Activated CD4-positive, alpha-beta T cell treated with anti-CD3 and anti-CD28 coated beads, Interleukin-2, Interleukin-4, amounts not matched to agents 100 ng/mL and 50 ng/mL, durations not matched to agents 16 hours and 8 hours (primary cell): ENCODE measurements at regions not wholly inside any gene's neighbourhood (a gene's known extent, or its start where the extent isn't known, plus 50 kb on each side); places are given as distances from the start of the nearest gene placed in this dataset.

Experiments
- DNase-seq: peaks from one replicate; pipeline ENCODE4 v3.0.0-alpha.2; 2020; ENCODE audit warnings: low spot score

DNA sequence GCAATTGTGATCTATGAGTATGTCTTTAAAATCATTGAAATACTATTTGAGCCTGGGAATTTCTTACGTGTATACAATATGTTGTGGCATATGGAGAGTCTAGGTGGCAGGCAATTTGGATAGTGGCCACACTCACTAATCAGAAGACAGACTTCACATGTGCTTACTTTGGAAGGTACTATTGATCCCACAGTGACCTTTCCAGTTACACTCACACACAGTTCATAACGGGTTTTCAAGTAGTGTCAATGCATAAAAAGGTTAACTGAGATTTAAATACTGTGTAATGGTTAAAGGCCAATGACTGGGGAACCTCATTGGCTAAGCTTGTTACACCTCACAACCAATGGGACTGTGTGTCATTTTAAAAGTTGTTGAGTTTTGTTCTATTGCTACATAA is 783.2 kb downstream of the RPA4 start:
- DNase-seq, result no peak

DNA sequence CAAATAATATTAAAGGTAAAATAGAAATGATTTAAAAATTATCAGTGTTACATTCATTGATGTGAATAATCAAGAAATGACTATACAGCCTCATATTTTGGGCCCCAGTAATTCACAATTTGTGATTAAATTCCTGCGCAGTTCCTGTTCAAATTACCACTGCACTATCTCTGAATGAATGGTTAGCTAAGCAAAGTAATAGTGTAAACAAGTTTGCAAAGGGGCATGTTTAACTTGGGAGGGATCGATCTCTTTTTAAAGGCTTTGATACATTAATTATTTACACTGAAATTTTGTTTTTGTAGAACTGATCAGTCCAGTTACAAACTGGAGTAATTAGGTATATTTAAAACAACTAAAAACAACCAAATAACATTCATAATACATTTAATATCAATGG is 784.4 kb downstream of the RPA4 start:
- no peak for DNase-seq

DNA sequence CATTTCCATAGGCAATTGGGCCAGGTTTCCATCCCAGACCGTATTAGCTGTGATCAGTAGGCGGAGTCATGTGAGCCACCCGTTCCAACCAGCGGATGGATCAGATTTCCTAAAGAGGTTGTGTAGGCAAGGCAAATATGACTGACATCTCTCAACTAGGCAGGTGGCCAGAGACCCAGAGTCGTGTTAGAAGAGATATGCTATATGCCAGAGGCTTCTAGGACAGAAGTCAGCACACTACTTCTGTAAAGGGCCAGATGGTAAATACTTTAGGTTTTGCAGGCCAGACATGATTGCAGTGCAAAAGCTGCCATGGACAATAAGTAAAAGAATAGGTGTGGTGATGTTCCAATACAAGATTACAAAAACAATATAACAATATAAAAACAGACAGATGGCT is 788.4 kb downstream of the RPA4 start:
- DNase-seq, result no peak

GRCh38 chrX:97672608-97673007 is 788.9 kb downstream of the RPA4 start:
- DNase-seq, result no peak

DNA sequence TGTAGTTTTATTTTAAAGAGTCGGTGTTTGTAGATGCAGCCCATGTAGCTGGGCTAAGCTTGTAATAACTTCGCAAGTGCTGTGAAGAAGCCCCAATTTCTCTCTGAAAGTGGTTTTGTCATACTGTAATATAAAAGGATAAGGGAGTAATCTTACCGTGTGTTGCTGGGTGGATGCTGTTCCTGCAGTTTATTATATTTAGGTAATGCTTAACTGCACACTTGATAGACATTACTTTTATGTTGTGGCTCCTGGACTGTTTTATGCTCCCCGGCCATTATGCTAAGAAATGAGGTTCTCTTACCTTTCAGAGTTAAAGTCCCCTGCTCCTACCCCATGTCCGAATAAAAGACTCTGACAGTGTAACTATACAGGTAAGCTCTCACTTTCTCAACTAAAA is 789.4 kb downstream of the RPA4 start:
- DNase-seq, result no peak

GRCh38 chrX:97682991-97683840 is 799.5 kb downstream of the RPA4 start:
- no peak for DNase-seq

- DNase-seq, result peak; percentile 30
These were observed 802.0 kb downstream of the RPA4 start for GRCh38 chrX:97685753-97686152.

DNA sequence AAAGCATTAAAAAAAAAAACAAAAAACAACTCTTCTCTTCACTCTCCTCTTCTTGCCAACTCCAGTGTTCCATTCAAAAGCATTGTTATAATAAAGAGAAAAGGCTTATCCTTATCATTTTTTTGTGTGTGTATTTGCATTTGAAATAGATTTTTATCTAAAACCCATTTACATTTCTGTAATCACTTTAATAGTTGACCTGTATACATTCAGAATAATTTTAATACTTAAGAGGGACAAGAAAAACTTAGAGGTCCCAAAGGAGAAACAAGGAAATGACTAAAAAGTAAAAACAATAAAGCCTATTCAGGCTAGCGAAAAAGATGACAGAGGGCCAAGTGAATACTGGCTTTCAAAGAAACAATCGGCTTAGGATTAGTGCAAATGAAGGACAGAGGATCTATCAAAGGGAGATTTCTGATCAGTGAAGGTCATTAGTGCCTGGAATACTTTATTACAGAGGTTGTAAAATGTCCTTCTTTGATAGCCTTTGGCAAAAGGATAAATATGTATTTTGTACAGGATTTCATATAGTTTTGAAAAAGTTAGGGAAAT is 808.3 kb downstream of the RPA4 start:
- no peak for DNase-seq

- DNase-seq, result no peak
These were observed 808.9 kb downstream of the RPA4 start for GRCh38 chrX:97692575-97692974.

GRCh38 chrX:97700547-97700946 is 816.8 kb downstream of the RPA4 start:
- DNase-seq, result peak; percentile 29

DNA sequence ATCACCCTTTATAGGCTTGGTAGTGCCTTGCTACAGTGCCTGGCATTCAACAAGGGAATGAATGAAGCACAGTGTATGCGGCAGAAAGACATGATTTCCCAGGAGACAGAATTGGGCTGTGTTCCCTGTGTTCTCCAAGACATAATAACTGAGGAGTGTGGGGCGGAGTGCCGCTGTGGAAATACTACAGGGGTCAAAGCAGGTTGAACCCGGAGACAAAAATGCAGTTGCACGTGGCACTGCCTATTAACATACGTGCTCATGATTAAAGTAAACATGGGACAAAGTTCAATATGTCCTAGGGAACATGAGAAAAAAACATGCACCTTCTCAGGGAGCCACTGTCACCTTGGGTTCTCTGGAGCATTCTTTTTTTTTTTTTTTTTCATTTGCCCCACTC is 820.8 kb downstream of the RPA4 start:
- DNase-seq, result no peak

GRCh38 chrX:97704881-97705280 is 821.2 kb downstream of the RPA4 start:
- DNase-seq, result no peak

GRCh38 chrX:97705936-97706335 is 822.2 kb downstream of the RPA4 start:
- no peak for DNase-seq

GRCh38 chrX:97714072-97714471 is 830.4 kb downstream of the RPA4 start:
- no peak for DNase-seq

- DNase-seq, result no peak
These were observed 844.5 kb downstream of the RPA4 start for GRCh38 chrX:97728215-97728614.

DNA sequence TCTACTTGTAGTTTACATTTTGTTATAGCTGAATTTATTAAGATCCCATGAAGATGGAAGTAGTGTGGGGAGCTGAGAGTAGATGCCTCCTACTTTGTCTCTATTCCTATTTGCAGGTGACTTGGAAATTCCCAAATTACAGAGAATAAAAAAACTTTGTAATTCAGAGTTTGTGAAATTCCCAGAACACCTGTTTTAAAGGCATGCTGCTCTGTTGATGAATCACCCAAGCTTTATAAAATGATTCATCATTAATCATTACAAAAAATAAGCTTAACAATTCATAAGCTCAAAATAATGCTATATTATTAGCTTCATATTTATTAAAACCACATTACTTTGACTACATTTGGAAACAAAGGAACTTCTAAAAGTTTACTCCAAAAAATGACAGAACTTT is 856.3 kb downstream of the RPA4 start:
- DNase-seq, result no peak

DNA sequence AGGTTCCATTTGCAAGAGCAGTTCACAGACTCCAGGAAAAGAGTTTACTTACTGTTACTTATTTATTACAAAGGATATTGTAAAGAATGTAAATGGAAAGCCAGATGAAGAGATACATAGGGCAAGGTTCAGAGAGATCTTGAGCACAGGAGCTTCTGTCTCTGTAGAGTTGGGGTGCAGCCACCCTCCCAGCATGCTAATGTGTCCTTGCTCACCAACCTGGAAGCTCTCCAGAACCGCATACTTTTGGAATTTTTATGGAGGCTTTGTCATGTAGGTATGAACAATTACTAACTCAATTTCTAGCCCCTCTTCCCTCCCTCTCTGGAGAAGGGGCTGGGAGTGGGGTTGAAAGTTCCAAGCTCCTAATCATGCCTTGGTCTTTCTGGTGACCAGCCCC is 857.2 kb downstream of the RPA4 start:
- no peak for DNase-seq

- peak; percentile 4 for DNase-seq
These were observed 859.3 kb downstream of the RPA4 start for GRCh38 chrX:97743014-97743413.

DNA sequence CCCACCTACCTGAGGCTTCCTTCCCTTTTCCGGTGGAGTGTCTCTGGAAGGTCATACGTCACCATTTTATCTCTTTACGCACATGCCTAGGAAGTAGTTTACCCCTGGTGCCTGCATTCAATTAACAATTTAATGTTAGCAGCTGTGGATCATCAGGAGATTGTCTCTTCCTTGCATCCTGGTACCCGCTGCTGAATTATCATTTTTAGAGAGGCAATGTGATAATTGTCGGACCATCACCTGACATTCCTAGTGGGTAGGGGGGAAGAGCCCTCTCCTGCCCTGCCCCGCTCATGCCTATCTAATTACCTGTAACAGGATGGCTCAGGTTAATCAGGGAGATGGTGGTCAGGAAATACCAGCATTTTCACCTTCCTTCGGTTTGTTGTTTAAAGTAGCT is 863.6 kb downstream of the RPA4 start:
- no peak for DNase-seq

- no peak for DNase-seq
These were observed 867.3 kb downstream of the RPA4 start for GRCh38 chrX:97751016-97751415.

DNA sequence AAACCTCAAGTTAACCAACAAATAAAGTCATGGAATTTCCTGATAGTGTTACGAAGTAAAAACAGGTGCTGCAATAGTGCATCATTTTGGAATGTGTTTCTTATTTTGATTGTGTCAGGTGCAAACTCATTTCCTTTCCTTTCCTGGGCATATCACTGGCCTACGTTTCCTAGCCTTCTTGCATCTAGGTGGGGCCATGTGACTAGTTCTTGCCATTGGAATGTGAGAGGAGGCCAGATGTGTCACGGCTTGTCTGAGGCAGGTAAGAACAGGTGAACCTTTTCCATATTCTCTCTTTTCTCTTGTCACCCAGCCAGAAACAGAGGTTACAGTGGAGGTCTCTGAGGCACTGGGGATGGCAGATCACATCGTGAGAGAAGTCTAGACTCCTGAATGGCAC is 868.0 kb downstream of the RPA4 start:
- DNase-seq, result no peak

DNA sequence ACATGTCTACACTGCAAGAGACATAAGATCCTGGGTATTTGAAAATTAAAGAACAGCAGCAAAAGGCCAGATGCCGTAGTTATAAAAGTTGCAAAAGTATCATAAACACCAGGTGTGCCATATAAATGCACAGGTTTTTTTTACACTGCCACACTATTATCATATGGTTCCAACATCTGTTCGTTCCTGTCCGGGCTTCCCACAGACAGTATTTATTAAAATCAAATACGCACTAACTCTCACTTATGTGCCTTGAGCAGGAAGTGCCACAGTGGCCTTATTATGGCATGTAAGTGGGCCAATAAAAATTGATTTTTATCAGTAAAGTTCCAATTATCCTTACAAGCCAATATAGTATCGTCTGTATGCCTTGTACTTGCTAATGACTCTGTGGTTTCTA is 873.2 kb downstream of the RPA4 start:
- DNase-seq, result no peak

DNA sequence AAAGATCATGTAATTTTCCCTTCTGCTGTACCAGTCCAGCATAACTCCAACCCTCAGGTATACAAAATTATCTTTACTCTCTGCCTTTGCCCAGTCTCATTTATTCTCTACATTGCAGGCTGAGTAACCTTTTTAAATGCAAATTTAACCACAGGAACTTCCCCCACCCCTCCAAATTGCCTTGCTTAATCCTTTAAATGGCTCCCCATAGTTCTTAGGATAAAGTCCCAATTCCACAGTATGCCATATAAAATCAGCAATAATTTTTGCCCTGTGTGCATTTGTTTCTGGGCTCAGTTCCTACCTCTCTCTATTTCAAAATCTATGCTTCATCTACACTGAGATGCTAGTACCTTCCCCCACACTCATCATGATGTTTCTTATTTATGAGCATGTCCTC is 879.7 kb downstream of the RPA4 start:
- no peak for DNase-seq

DNA sequence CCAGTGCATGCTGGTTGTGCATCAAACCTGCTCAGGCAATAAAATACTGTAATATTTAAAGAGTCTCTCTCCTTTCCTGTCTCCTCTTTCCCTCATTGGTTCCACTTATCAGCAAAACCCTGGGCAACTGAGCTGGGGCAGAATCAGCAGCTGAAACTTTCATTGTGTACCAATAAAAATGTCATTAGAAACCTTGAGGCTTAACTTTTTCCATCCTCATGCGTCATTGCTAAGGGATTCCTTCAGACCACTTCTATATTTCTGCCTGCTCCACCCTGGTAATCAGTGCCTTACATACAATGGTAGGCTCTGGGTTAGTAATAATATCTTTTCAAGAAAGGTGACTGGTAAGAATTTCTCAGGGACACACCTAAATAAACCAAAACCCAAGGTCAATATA is 880.3 kb downstream of the RPA4 start:
- DNase-seq, result no peak
